GM12873 (cell line): ENCODE measurements at regions not wholly inside any gene's neighbourhood (a gene's known extent, or its start where the extent isn't known, plus 50 kb on each side); places are given as distances from the start of the nearest gene placed in this dataset.
A peak's percentile ranks its signal among the peaks of the same experiment; 100 is the strongest.

ENCODE experiments used
- CTCF ChIP-seq: IDR thresholded peaks from 2 replicates; pipeline ENCODE4 v1.5.1; 2012; ENCODE audit warnings: low read depth, mild to moderate bottlenecking, moderate library complexity, low read length, control low read depth; ENCODE audit not compliant: insufficient read depth; ENCODE audit errors: missing control alignments

GRCh38 chr5:10151656-10152055 is 98.0 kb downstream of the ATPSCKMT start:
- TF ChIP-seq CTCF = no peak

- no peak for TF ChIP-seq CTCF
Observed at GRCh38 chr5:10149911-10150310, 99.8 kb downstream of the ATPSCKMT start.

- peak; percentile 24 for TF ChIP-seq CTCF
Observed at GRCh38 chr5:10145923-10146401, 103.7 kb downstream of the ATPSCKMT start.

GRCh38 chr5:10144040-10144439 is 105.6 kb downstream of the ATPSCKMT start:
- no peak for TF ChIP-seq CTCF

GRCh38 chr5:10140195-10140973 is 109.3 kb downstream of the ATPSCKMT start:
- peak; percentile 31 for TF ChIP-seq CTCF

- TF ChIP-seq CTCF = no peak
Observed at GRCh38 chr5:10138395-10139057, 111.2 kb downstream of the ATPSCKMT start.

GRCh38 chr5:10133830-10134229 is 115.9 kb downstream of the ATPSCKMT start:
- no peak for TF ChIP-seq CTCF
